H1 (cell line): ENCODE measurements at regions not wholly inside any gene's neighbourhood (a gene's known extent, or its start where the extent isn't known, plus 50 kb on each side); places are given as distances from the start of the nearest gene placed in this dataset.

Experiments
- CTCF ChIA-PET: fragments of 300-600 bp; sonication (Branson Sonifier 250); formaldehyde crosslinking; loops from one replicate; lab custom pipeline; 2021; ENCODE audit not compliant: partially characterized antibody; lab: Charles Lee
- POLR2A ChIA-PET: fragments of 300-600 bp; sonication (Branson Sonifier 250); formaldehyde crosslinking; loops from one replicate; lab custom pipeline; 2021; ENCODE audit warnings: inconsistent platforms; ENCODE audit not compliant: partially characterized antibody; lab: Charles Lee
- DNase-seq, 2 experiments: peaks; one replicate each; pipeline versions ENCODE4 v3.0.0 to v3.0.0-alpha.2; 2010 to 2022; ENCODE audit warnings: low spot score in 2 of 2, low read depth in 1 of 2, mixed read lengths in 1 of 2
- FAIRE-seq: peaks from 2 replicates; lab custom pipeline; 2011; peaks lifted over from hg19 to GRCh38; lab: Jason Lieb, UNC
- H2AFZ ChIP-seq: 2 replicates; pipeline ENCODE4 v1.8.1; 2012; ENCODE audit warnings: low read length, inconsistent platforms
- H2AK5ac ChIP-seq: 2 replicates; pipeline ENCODE4 v1.6.1; 2013; ENCODE audit warnings: low read depth, low read length
- H2BK120ac ChIP-seq: replicated peaks from 2 replicates; pipeline ENCODE3; 2013; ENCODE audit warnings: low read depth, low read length, inconsistent platforms
- H2BK12ac ChIP-seq: 2 replicates; pipeline ENCODE4 v1.6.1; 2013; ENCODE audit warnings: low read depth, low read length
- H2BK15ac ChIP-seq: 2 replicates; pipeline ENCODE4 v1.6.1; 2013; ENCODE audit warnings: low read length
- H2BK20ac ChIP-seq: 2 replicates; pipeline ENCODE4 v1.6.1; 2013; ENCODE audit warnings: low read length
- H2BK5ac ChIP-seq: 2 replicates; pipeline ENCODE4 v1.6.1; 2013; ENCODE audit warnings: low read depth, low read length
- H3K14ac ChIP-seq: 2 replicates; pipeline ENCODE4 v1.6.1; 2013; ENCODE audit warnings: inconsistent platforms; ENCODE audit not compliant: insufficient read length
- H3K18ac ChIP-seq: 2 replicates; pipeline ENCODE4 v1.6.1; 2013; ENCODE audit warnings: low read length; ENCODE audit errors: extremely low read depth
- H3K23ac ChIP-seq: 2 replicates; pipeline ENCODE4 v1.6.1; 2013; ENCODE audit warnings: inconsistent platforms; ENCODE audit not compliant: insufficient read length
- H3K23me2 ChIP-seq: 2 replicates; pipeline ENCODE4 v1.6.1; 2013; ENCODE audit warnings: low read depth, low read length
- H3K27ac ChIP-seq: 2 replicates; pipeline ENCODE4 v1.6.1; 2011; ENCODE audit warnings: low read depth, low read length, inconsistent platforms
- H3K27me3 ChIP-seq, 4 experiments: replicated peaks in 1 of 4; 1 replicate in 1 of 4; 2 replicates in 3 of 4; pipeline versions ENCODE4 v1.6.1 to v1.8.1; 2011 to 2013; ENCODE audit warnings: low read length in 3 of 4, mild to moderate bottlenecking in 3 of 4, inconsistent platforms in 2 of 4, mixed read lengths in 2 of 4, moderate library complexity in 1 of 4; ENCODE audit not compliant: control insufficient read depth in 3 of 4, insufficient read depth in 3 of 4; ENCODE audit errors: extremely low read depth in 1 of 4
- H3K36me3 ChIP-seq, 4 experiments: 2 replicates each; pipeline versions ENCODE4 v1.6.1 to v1.8.1; 2011 to 2013; ENCODE audit warnings: mild to moderate bottlenecking in 4 of 4, low read length in 3 of 4, moderate library complexity in 2 of 4, control low read depth in 1 of 4, inconsistent platforms in 1 of 4; ENCODE audit not compliant: insufficient read depth in 4 of 4, control insufficient read depth in 2 of 4
- H3K4ac ChIP-seq: replicated peaks from 2 replicates; pipeline ENCODE3; 2013; ENCODE audit warnings: low read length, low read depth, mixed read lengths, inconsistent platforms; ENCODE audit not compliant: insufficient read length
- H3K4me1 ChIP-seq, 4 experiments: replicated peaks in 1 of 4; 1 replicate in 1 of 4; 2 replicates in 3 of 4; pipeline versions ENCODE4 v1.6.1 to v1.8.1; 2011 to 2013; ENCODE audit warnings: low read length in 3 of 4, inconsistent platforms in 2 of 4, mixed read lengths in 1 of 4; ENCODE audit not compliant: insufficient read depth in 4 of 4, control insufficient read depth in 3 of 4
- H3K4me2 ChIP-seq, 2 experiments: 2 replicates each; pipeline versions ENCODE4 v1.6.1 to v1.8.1; 2011 to 2013; ENCODE audit warnings: low read depth in 2 of 2, low read length in 2 of 2, control low read depth in 1 of 2, inconsistent platforms in 1 of 2, mild to moderate bottlenecking in 1 of 2; ENCODE audit not compliant: insufficient read depth in 1 of 2
- H3K4me3 ChIP-seq, 4 experiments: fragments of 200-600, 300-600 bp in 1 of 4; sonication (generic), shearing (Covaris generic), sonication (Bioruptor Twin) in 1 of 4; 2 replicates each; pipeline versions ENCODE4 v1.5.1 to v1.8.1; 2011 to 2016; ENCODE audit warnings: low read length in 4 of 4, low read depth in 3 of 4, control low read depth in 2 of 4, inconsistent platforms in 2 of 4, mild to moderate bottlenecking in 2 of 4, mixed read lengths in 1 of 4, moderate library complexity in 1 of 4; ENCODE audit not compliant: insufficient read depth in 2 of 4; ENCODE audit errors: extremely low read depth in 1 of 4
- H3K56ac ChIP-seq: replicated peaks from 2 replicates; pipeline ENCODE3; 2013; ENCODE audit warnings: low read depth, mild to moderate bottlenecking, mixed read lengths, low read length, inconsistent platforms; ENCODE audit not compliant: insufficient read length
- H3K79me1 ChIP-seq: 2 replicates; pipeline ENCODE4 v1.6.1; 2013; ENCODE audit warnings: low read depth, low read length, control low read depth
- H3K79me2 ChIP-seq, 2 experiments: 2 replicates each; pipeline versions ENCODE4 v1.6.1 to v1.8.1; 2012 to 2013; ENCODE audit warnings: low read length in 2 of 2, mild to moderate bottlenecking in 2 of 2, inconsistent platforms in 1 of 2; ENCODE audit not compliant: insufficient read depth in 2 of 2, control insufficient read depth in 1 of 2
- H3K9ac ChIP-seq, 4 experiments: replicated peaks in 1 of 4; 1 replicate in 1 of 4; 2 replicates in 3 of 4; pipeline versions ENCODE4 v1.6.1 to v1.8.1; 2011 to 2013; ENCODE audit warnings: low read depth in 3 of 4, low read length in 3 of 4, control low read depth in 2 of 4, mild to moderate bottlenecking in 2 of 4, moderate library complexity in 2 of 4, inconsistent platforms in 1 of 4; ENCODE audit errors: extremely low read depth in 1 of 4
- H3K9me3 ChIP-seq, 2 experiments: 2 replicates each; pipeline versions ENCODE4 v1.6.1 to v1.8.1; 2012 to 2013; ENCODE audit warnings: mild to moderate bottlenecking in 2 of 2, moderate library complexity in 2 of 2, control low read depth in 1 of 2, inconsistent platforms in 1 of 2, low read depth in 1 of 2, low read length in 1 of 2, mixed read lengths in 1 of 2; ENCODE audit not compliant: insufficient read depth in 2 of 2
- H4K20me1 ChIP-seq, 2 experiments: replicated peaks in 1 of 2; 2 replicates each; pipeline versions ENCODE3 to v1.8.1; 2011 to 2013; ENCODE audit warnings: inconsistent platforms in 2 of 2, low read length in 2 of 2, mild to moderate bottlenecking in 1 of 2; ENCODE audit not compliant: insufficient read depth in 2 of 2, control insufficient read depth in 1 of 2
- H4K5ac ChIP-seq: 2 replicates; pipeline ENCODE4 v1.6.1; 2013; ENCODE audit warnings: low read length, low read depth, mixed read lengths, inconsistent platforms; ENCODE audit not compliant: insufficient read length
- H4K8ac ChIP-seq: 2 replicates; pipeline ENCODE4 v1.8.0; 2013; ENCODE audit warnings: mild to moderate bottlenecking, moderate library complexity, low read length, inconsistent platforms; ENCODE audit not compliant: insufficient read depth; ENCODE audit errors: extremely low read depth
- H4K91ac ChIP-seq: replicated peaks from 2 replicates; pipeline ENCODE3; 2013; ENCODE audit warnings: low read length, mixed read lengths, inconsistent platforms; ENCODE audit not compliant: insufficient read length
- CBX8 ChIP-seq: fragments of 300-800, 300-1000 bp; sonication (generic); IDR thresholded peaks from 2 replicates; pipeline ENCODE4 v1.7.1; 2016; ENCODE audit warnings: low read depth, low read length, borderline replicate concordance
- CHD1 ChIP-seq: IDR thresholded peaks from 2 replicates; pipeline ENCODE4 v1.6.1; 2012; ENCODE audit warnings: low read depth, low read length, improper control_type of control experiment
- WGBS, 2 experiments: shearing (Covaris generic) in 1 of 2; methylation state at CpG; one replicate each; pipeline versions ENCODE4 v1.1.6 to v1.1.7; 2013 to 2015; ENCODE audit warnings: low lambda C conversion rate in 2 of 2, mixed read lengths in 2 of 2, inconsistent platforms in 1 of 2, low coverage in 1 of 2, missing lambda C conversion rate in 1 of 2; ENCODE audit not compliant: insufficient replicate concordance in 2 of 2, insufficient coverage in 1 of 2, insufficient read length in 1 of 2; ENCODE audit errors: extremely low coverage in 1 of 2, missing lambda C conversion rate in 1 of 2; 5-methylcytosine and 5-hydroxymethylcytosine counted together

DNA sequence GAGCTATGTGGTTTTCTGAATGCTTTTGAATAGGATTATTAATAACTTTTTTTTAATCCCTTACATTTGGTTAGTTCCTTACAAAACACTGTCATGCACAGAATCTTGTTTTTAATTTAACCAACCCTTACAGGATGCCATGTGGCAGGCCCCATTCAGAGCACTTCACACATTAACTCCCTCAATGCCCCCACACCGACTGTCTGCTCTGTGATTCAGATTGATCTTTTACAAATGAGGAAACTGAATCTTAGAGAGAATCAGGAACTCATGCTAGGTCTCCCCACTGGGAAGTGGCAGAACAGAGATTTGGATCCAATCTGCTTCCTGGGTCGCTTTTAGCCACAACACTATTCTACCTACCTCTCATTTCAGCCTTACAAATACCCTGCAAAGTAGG lies 195.8 kb upstream of the NPVF start:
- POLR2A ChIA-PET: no interaction called here
- H3K4me2 ChIP-seq: no peak overlapping the region; a peak in 1 of 4 replicates
- TF ChIP-seq CHD1 (no peak), CBX8 (no peak)

More for the DNA sequence above, 195.8 kb upstream of the NPVF start:
- Histone ChIP-seq H3K23ac (no peak overlapping the region), H3K9me3 (no peaks in the 10 kb centered on the region), H2BK5ac (no peak overlapping the region), H3K36me3 (no peaks in the 10 kb centered on the region), H2BK120ac (no peak overlapping the region), H3K27me3 (no peaks in the 10 kb centered on the region), H3K4me3 (no peak overlapping the region), H3K4me1 (peaks cover 0 to 3% (median under 1%) of the 10 kb centered on the region in 4 experiments; a peak in 1 of 7 replicates), H2AK5ac (no peak overlapping the region), H2BK20ac (no peak overlapping the region), H2BK15ac (no peak overlapping the region), H4K91ac (no peak overlapping the region), H3K27ac (no peak overlapping the region), H4K5ac (no peak overlapping the region), H3K9ac (no peak overlapping the region), H4K8ac (no peak overlapping the region), H3K18ac (no peak overlapping the region), H2BK12ac (no peak overlapping the region), H3K79me2 (no peaks in the 10 kb centered on the region), H3K14ac (no peak overlapping the region), H3K4ac (no peak overlapping the region), H3K23me2 (no peaks in the 10 kb centered on the region), H2AFZ (no peak overlapping the region), H4K20me1 (no peaks in the 10 kb centered on the region), H3K79me1 (no peaks in the 10 kb centered on the region), H3K56ac (no peak overlapping the region)
- FAIRE-seq: no peak
- WGBS, 2 experiments: 29% methylated on average over 2 of the region's 2 CpGs; no CpG with 5 or more reads in 1 of the 2 experiments
- DNase-seq: no peak
- CTCF ChIA-PET: no interaction called here
